Liver (tissue), 8 donors: ENCODE measurements at regions not wholly inside any gene's neighbourhood (a gene's known extent, or its start where the extent isn't known, plus 50 kb on each side); places are given as distances from the start of the nearest gene placed in this dataset.

Source experiments
- DNase-seq: peaks from one replicate; pipeline ENCODE4 v3.0.0-alpha.2; 2017; ENCODE audit warnings: low spot score
- H3K27ac ChIP-seq, 2 donors: one replicate each; pipeline ENCODE4 v1.7.0; 2013; ENCODE audit warnings: inconsistent platforms in 2 of 2, low read length in 2 of 2, control low read depth in 1 of 2, low read depth in 1 of 2, mild to moderate bottlenecking in 1 of 2
- H3K27me3 ChIP-seq, 4 donors: one replicate each; pipeline versions ENCODE4 v1.6.1 to v1.7.0; 2013; ENCODE audit warnings: low read length in 3 of 4, inconsistent platforms in 1 of 4, mild to moderate bottlenecking in 1 of 4, moderate library complexity in 1 of 4; ENCODE audit not compliant: control insufficient read depth in 4 of 4, insufficient read depth in 4 of 4
- H3K36me3 ChIP-seq, 4 donors: one replicate each; pipeline versions ENCODE4 v1.6.1 to v1.7.0; 2013; ENCODE audit warnings: low read length in 3 of 4, mild to moderate bottlenecking in 3 of 4, low read depth in 1 of 4, moderate library complexity in 1 of 4; ENCODE audit not compliant: control insufficient read depth in 4 of 4, insufficient read depth in 3 of 4
- H3K4me1 ChIP-seq, 4 donors: one replicate each; pipeline versions ENCODE4 v1.6.1 to v1.7.0; 2013; ENCODE audit warnings: low read length in 3 of 4, mild to moderate bottlenecking in 3 of 4, moderate library complexity in 1 of 4; ENCODE audit not compliant: control insufficient read depth in 4 of 4, insufficient read depth in 4 of 4
- H3K4me3 ChIP-seq, 3 donors: one replicate each; pipeline versions ENCODE4 v1.6.1 to v1.7.0; 2013; ENCODE audit warnings: low read length in 3 of 3, control low read depth in 1 of 3, low read depth in 1 of 3, mild to moderate bottlenecking in 1 of 3
- H3K9ac ChIP-seq, 2 donors: one replicate each; pipeline ENCODE4 v1.7.0; 2013; ENCODE audit warnings: low read length in 2 of 2, mild to moderate bottlenecking in 2 of 2, moderate library complexity in 2 of 2, control low read depth in 1 of 2, low read depth in 1 of 2
- H3K9me3 ChIP-seq, 4 donors: one replicate each; pipeline versions ENCODE4 v1.6.1 to v1.7.0; 2013; ENCODE audit warnings: low read length in 3 of 4; ENCODE audit not compliant: control insufficient read depth in 4 of 4
- ATF3 ChIP-seq: IDR thresholded peaks from 2 replicates; pipeline ENCODE4 v1.6.1; 2016; ENCODE audit warnings: antibody characterized with exemption
- CTCF ChIP-seq: fragments of 150-350 bp; IDR thresholded peaks from 2 replicates; pipeline ENCODE4 v1.5.1; 2017; ENCODE audit warnings: improper control_type of control experiment, low read depth, low read length; ENCODE audit not compliant: missing input control
- EGR1 ChIP-seq, 2 donors: IDR thresholded peaks; 2 replicates each; pipeline ENCODE4 v1.6.1; 2016 to 2018; ENCODE audit warnings: antibody characterized with exemption in 2 of 2, low read depth in 2 of 2
- FOXA1 ChIP-seq: IDR thresholded peaks from 2 replicates; pipeline ENCODE4 v1.6.1; 2016; ENCODE audit warnings: antibody characterized with exemption
- FOXA2 ChIP-seq: IDR thresholded peaks from 2 replicates; pipeline ENCODE4 v1.6.1; 2016; ENCODE audit warnings: antibody characterized with exemption
- GABPA ChIP-seq, 2 donors: IDR thresholded peaks in 1 of 2; conservative IDR thresholded peaks in 1 of 2; 2 replicates each; pipeline ENCODE4 v1.6.1; 2016; ENCODE audit warnings: antibody characterized with exemption in 2 of 2, mild to moderate bottlenecking in 1 of 2, moderate library complexity in 1 of 2
- HNF4A ChIP-seq, 2 donors: conservative IDR thresholded peaks; 2 replicates each; pipeline ENCODE4 v1.6.1; 2016; ENCODE audit warnings: antibody characterized with exemption in 2 of 2, mild to moderate bottlenecking in 2 of 2
- HNF4G ChIP-seq: IDR thresholded peaks from 2 replicates; pipeline ENCODE4 v1.6.1; 2016; ENCODE audit warnings: antibody characterized with exemption
- JUND ChIP-seq, 2 donors: IDR thresholded peaks; 2 replicates each; pipeline ENCODE4 v1.6.1; 2016; ENCODE audit warnings: antibody characterized with exemption in 2 of 2
- MAX ChIP-seq: IDR thresholded peaks from 2 replicates; pipeline ENCODE4 v1.6.1; 2016; ENCODE audit warnings: antibody characterized with exemption
- NR2F2 ChIP-seq: IDR thresholded peaks from 2 replicates; pipeline ENCODE4 v1.6.1; 2016; ENCODE audit warnings: antibody characterized with exemption
- RAD21 ChIP-seq, 2 donors: IDR thresholded peaks; 2 replicates each; pipeline ENCODE4 v1.6.1; 2016; ENCODE audit warnings: antibody characterized with exemption in 2 of 2, mild to moderate bottlenecking in 2 of 2
- RXRA ChIP-seq, 2 donors: IDR thresholded peaks; 2 replicates each; pipeline ENCODE4 v1.6.1; 2017 to 2018; ENCODE audit warnings: antibody characterized with exemption in 2 of 2, mild to moderate bottlenecking in 1 of 2
- SP1 ChIP-seq: IDR thresholded peaks from 2 replicates; pipeline ENCODE4 v1.6.1; 2018; ENCODE audit warnings: antibody characterized with exemption, mild to moderate bottlenecking
- TAF1 ChIP-seq: conservative IDR thresholded peaks from 2 replicates; pipeline ENCODE4 v1.6.1; 2016; ENCODE audit warnings: antibody characterized with exemption, mild to moderate bottlenecking
- YY1 ChIP-seq: IDR thresholded peaks from 2 replicates; pipeline ENCODE4 v1.6.1; 2016; ENCODE audit warnings: antibody characterized with exemption, mild to moderate bottlenecking
- ZBTB33 ChIP-seq: IDR thresholded peaks from 2 replicates; pipeline ENCODE4 v1.6.1; 2016; ENCODE audit warnings: antibody characterized with exemption
- WGBS: extraction: QIAGEN DNeasy Blood & Tissue Kit; methylation state at CpG from one replicate; pipeline ENCODE4 v1.1.7; 2013; 5-methylcytosine and 5-hydroxymethylcytosine counted together
- donor health status: healthy.
- donor health status: healthy.
- donor health status: healthy.
- donor health status: healthy.
- donor health status: healthy.

- no peaks in the 10 kb centered on the region for H3K4me1 ChIP-seq
- H3K36me3 ChIP-seq: no peaks in the 10 kb centered on the region
- DNase-seq: no peak
- no peak overlapping the region for H3K27ac ChIP-seq
- TF ChIP-seq JUND (IDR thresholded peaks at IDR 0.05) (no peak), ZBTB33 (no peak), RXRA (IDR thresholded peaks at IDR 0.05) (no peak), EGR1 (IDR thresholded peaks at IDR 0.05; ENCODE audit: low read depth in 2 of 2) (no peak), YY1 (no peak), TAF1 (no peak), FOXA1 (no peak), MAX (no peak), GABPA (IDR thresholded peaks at IDR 0.05 in 1 of 2, conservative IDR thresholded peaks at IDR 0.05 in 1 of 2) (no peak), RAD21 (IDR thresholded peaks at IDR 0.05) (no peak), FOXA2 (no peak), ATF3 (no peak), SP1 (no peak)
- WGBS: 50% methylated on average over 22 of the region's 22 CpGs
- H3K27me3 ChIP-seq: peaks cover 0 to 6% (median 0%) of the 10 kb centered on the region in 4 donors
- no peaks in the 10 kb centered on the region for H3K9me3 ChIP-seq
- H3K4me3 ChIP-seq: no peak overlapping the region
- H3K9ac ChIP-seq: no peak overlapping the region
Measured at GRCh38 chr14:76574416-76575095, 186.7 kb upstream of the VASH1 start.

- H3K4me1 ChIP-seq: no peaks in the 10 kb centered on the region
- H3K9me3 ChIP-seq: no peaks in the 10 kb centered on the region
- H3K36me3 ChIP-seq: no peaks in the 10 kb centered on the region
- H3K4me3 ChIP-seq: no peak overlapping the region
- peaks cover 0 to 6% (median 0%) of the 10 kb centered on the region in 4 donors for H3K27me3 ChIP-seq
- DNase-seq: no peak
- TF ChIP-seq GABPA (IDR thresholded peaks at IDR 0.05 in 1 of 2, conservative IDR thresholded peaks at IDR 0.05 in 1 of 2): no peak
- TF ChIP-seq CTCF: no peak
- no peak for TF ChIP-seq JUND (IDR thresholded peaks at IDR 0.05)
- no peak for TF ChIP-seq MAX
- TF ChIP-seq FOXA1: no peak
- no peak for TF ChIP-seq RAD21 (IDR thresholded peaks at IDR 0.05)
- TF ChIP-seq HNF4G: no peak
- TF ChIP-seq ATF3: no peak
- TF ChIP-seq NR2F2: no peak
- TF ChIP-seq EGR1 (IDR thresholded peaks at IDR 0.05; ENCODE audit: low read depth in 2 of 2): no peak
- no peak for TF ChIP-seq SP1
- TF ChIP-seq TAF1: no peak
- no peak for TF ChIP-seq HNF4A (conservative IDR thresholded peaks at IDR 0.05)
- no peak overlapping the region for H3K27ac ChIP-seq
- whole genome bisulfite sequencing: 69% methylated on average over 9 of the region's 9 CpGs
- no peak overlapping the region for H3K9ac ChIP-seq
Measured at GRCh38 chr14:76575108-76575507, 186.2 kb upstream of the VASH1 start.
